ENCODE measurements at regions not wholly inside any gene's neighbourhood (a gene's known extent, or its start where the extent isn't known, plus 50 kb on each side); places are given as distances from the start of the nearest gene placed in this dataset.
"Not testable (repeated sequence)": the region's sequence is repeated elsewhere in the genome, so short reads cannot be mapped to it uniquely, and the experiment has no call there.

GRCh38 chr1:37189111-37189510 is 154.8 kb upstream of the GRIK3 start:
- FAIRE-seq, result no peak
- TF ChIP-seq TAF1 (IDR thresholded peaks at IDR 0.05; ENCODE audit: borderline replicate concordance, low read depth, low read length) (no peak), POLR2A (IDR thresholded peaks at IDR 0.05; ENCODE audit: low read depth, low read length) (no peak), POLR2AphosphoS5 (IDR thresholded peaks at IDR 0.05; ENCODE audit: low read depth, low read length) (no peak)
- no peak for DNase-seq (ENCODE audit: insufficient read length)

- no peak for TF ChIP-seq POLR2A (IDR thresholded peaks at IDR 0.05; ENCODE audit: low read depth, low read length)
- TF ChIP-seq POLR2AphosphoS5 (IDR thresholded peaks at IDR 0.05; ENCODE audit: low read depth, low read length), result no peak
- TF ChIP-seq TAF1 (IDR thresholded peaks at IDR 0.05; ENCODE audit: borderline replicate concordance, low read depth, low read length), result no peak
- DNase-seq (ENCODE audit: insufficient read length), result no peak
- no peak for FAIRE-seq
These were observed 163.1 kb upstream of the GRIK3 start for GRCh38 chr1:37197411-37197810.

GRCh38 chr1:37214305-37214704 is 180.0 kb upstream of the GRIK3 start:
- DNase-seq (ENCODE audit: insufficient read length); FAIRE-seq: not testable (repeated sequence)

DNA sequence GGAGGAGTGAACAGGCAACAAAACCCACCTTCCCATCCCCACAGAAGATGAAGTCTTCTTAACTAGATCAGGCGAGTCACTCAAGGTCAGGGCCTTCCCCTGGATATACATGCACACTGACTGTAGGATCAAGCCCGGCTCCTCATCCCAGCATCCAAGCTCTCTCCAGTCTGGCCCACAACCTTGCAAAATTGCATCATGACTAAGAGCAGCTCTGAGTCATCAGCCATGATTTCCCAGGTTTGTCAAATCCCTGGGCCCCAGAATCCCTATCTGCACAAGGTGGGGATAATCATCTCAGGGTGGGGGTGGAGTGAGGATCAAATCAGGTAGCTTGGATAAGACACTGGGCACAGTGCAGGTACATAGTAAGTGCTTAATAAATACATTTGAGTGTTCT is 199.3 kb upstream of the GRIK3 start:
- TF ChIP-seq POLR2AphosphoS5 (IDR thresholded peaks at IDR 0.05; ENCODE audit: low read depth, low read length) (no peak), POLR2A (IDR thresholded peaks at IDR 0.05; ENCODE audit: low read depth, low read length) (no peak), TAF1 (IDR thresholded peaks at IDR 0.05; ENCODE audit: borderline replicate concordance, low read depth, low read length) (no peak)
- FAIRE-seq, result no peak
- DNase-seq (ENCODE audit: insufficient read length), result no peak

- FAIRE-seq (no peak), DNase-seq (ENCODE audit: insufficient read length) (no peak)
- TF ChIP-seq POLR2AphosphoS5 (IDR thresholded peaks at IDR 0.05; ENCODE audit: low read depth, low read length), result no peak
- TF ChIP-seq TAF1 (IDR thresholded peaks at IDR 0.05; ENCODE audit: borderline replicate concordance, low read depth, low read length), result no peak
- no peak for TF ChIP-seq POLR2A (IDR thresholded peaks at IDR 0.05; ENCODE audit: low read depth, low read length)
These were observed 200.7 kb upstream of the GRIK3 start for GRCh38 chr1:37234941-37235418.

DNA sequence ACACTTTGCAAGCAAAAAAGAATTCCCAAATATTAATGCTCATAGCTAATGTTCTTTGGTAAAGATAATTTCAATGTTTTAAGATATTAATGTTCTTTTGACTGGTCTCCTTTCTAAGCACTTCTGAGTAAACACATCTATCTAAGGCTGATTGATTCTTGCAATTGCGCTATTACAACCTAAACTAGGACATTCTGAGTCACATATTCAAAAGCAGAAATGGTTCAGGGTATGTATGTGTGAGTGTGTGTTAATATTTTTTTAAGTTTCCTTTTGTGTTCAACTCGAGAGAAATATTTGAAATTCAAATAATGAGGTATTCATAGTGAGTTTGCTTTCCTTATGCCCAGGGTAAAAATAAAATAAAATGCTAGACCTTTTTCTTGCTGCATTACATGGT is 203.6 kb upstream of the GRIK3 start:
- DNase-seq (ENCODE audit: insufficient read length) (no peak), FAIRE-seq (no peak)
- TF ChIP-seq TAF1 (IDR thresholded peaks at IDR 0.05; ENCODE audit: borderline replicate concordance, low read depth, low read length) (no peak), POLR2A (IDR thresholded peaks at IDR 0.05; ENCODE audit: low read depth, low read length) (no peak), POLR2AphosphoS5 (IDR thresholded peaks at IDR 0.05; ENCODE audit: low read depth, low read length) (no peak)

- FAIRE-seq (no peak), DNase-seq (ENCODE audit: insufficient read length) (no peak)
- no peak for TF ChIP-seq TAF1 (IDR thresholded peaks at IDR 0.05; ENCODE audit: borderline replicate concordance, low read depth, low read length)
These were observed 204.3 kb upstream of the GRIK3 start for GRCh38 chr1:37238364-37239224.

DNA sequence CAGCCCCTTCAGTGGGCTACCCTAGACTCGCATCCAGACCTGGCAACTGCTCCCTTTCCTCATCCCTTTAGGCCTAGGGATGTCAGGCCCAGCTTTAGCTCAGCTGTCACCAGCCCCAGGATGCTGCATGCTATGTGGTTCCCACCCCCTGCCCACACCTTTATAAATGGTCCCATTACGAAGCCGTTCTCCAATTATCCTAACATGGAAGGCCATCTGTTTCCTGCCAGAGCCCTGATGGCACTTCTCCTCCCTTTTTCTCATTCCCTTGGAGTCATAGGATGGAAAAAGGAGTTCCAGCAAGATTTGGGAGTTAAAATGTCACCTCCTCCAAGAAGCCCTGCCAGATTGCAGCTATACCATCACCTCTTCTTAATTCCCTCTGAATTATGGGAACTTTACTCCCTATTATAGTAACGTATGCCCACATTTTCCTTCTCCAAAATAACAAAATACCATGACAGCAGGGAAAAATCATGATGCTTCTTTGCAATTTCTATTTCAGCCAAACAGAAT is 205.0 kb upstream of the GRIK3 start:
- FAIRE-seq (no peak), DNase-seq (ENCODE audit: insufficient read length) (no peak)
- TF ChIP-seq POLR2AphosphoS5 (IDR thresholded peaks at IDR 0.05; ENCODE audit: low read depth, low read length), result no peak
- no peak for TF ChIP-seq TAF1 (IDR thresholded peaks at IDR 0.05; ENCODE audit: borderline replicate concordance, low read depth, low read length)
- TF ChIP-seq POLR2A (IDR thresholded peaks at IDR 0.05; ENCODE audit: low read depth, low read length), result no peak

DNA sequence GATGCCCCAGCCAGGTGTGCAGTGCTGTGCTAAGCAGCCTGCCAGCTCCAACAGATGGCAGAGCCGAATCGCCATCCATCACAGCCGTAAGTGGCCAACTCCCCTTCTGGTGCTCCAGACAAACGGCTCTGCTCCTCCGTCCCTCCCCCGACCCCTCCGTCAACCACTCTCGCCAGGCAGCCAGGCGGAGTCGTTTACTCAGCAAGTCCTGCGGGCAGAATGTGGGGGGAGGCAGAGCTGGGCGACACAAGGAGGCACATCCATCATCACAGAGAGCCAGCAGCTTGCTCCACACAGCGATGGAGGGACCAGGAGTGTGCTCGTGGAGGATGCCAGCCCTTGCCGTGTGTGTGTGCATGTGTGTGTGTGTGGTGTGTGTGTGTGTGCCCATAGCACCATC is 206.6 kb upstream of the GRIK3 start:
- no peak for TF ChIP-seq TAF1 (IDR thresholded peaks at IDR 0.05; ENCODE audit: borderline replicate concordance, low read depth, low read length)
- no peak for TF ChIP-seq POLR2A (IDR thresholded peaks at IDR 0.05; ENCODE audit: low read depth, low read length)
- TF ChIP-seq POLR2AphosphoS5 (IDR thresholded peaks at IDR 0.05; ENCODE audit: low read depth, low read length), result no peak
- FAIRE-seq (no peak), DNase-seq (ENCODE audit: insufficient read length) (no peak)

DNA sequence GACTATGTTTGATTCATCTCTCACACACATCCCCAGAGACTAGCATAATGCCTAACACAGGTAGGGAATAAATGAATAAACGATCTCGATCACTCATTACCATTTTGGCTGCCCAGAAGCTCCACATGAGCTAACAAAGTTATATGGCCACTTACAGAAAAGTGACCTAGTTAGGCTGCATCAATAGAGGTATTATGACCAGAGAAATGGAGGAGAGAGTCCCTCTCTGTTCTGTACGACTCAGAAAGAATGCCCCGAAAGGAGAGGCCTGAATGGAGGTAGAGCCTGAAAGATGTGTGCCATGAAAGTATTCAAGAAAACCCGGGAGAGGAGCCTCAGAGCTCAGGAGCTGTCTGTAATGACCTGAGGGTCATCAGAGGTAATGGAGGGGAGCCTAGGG is 208.2 kb upstream of the GRIK3 start:
- no peak for TF ChIP-seq TAF1 (IDR thresholded peaks at IDR 0.05; ENCODE audit: borderline replicate concordance, low read depth, low read length)
- no peak for TF ChIP-seq POLR2A (IDR thresholded peaks at IDR 0.05; ENCODE audit: low read depth, low read length)
- no peak for TF ChIP-seq POLR2AphosphoS5 (IDR thresholded peaks at IDR 0.05; ENCODE audit: low read depth, low read length)
- no peak for DNase-seq (ENCODE audit: insufficient read length)
- no peak for FAIRE-seq

GRCh38 chr1:37243368-37244082 is 209.2 kb upstream of the GRIK3 start:
- FAIRE-seq (no peak), DNase-seq (ENCODE audit: insufficient read length) (no peak)
- no peak for TF ChIP-seq TAF1 (IDR thresholded peaks at IDR 0.05; ENCODE audit: borderline replicate concordance, low read depth, low read length)
- no peak for TF ChIP-seq POLR2AphosphoS5 (IDR thresholded peaks at IDR 0.05; ENCODE audit: low read depth, low read length)
- TF ChIP-seq POLR2A (IDR thresholded peaks at IDR 0.05; ENCODE audit: low read depth, low read length), result no peak

DNA sequence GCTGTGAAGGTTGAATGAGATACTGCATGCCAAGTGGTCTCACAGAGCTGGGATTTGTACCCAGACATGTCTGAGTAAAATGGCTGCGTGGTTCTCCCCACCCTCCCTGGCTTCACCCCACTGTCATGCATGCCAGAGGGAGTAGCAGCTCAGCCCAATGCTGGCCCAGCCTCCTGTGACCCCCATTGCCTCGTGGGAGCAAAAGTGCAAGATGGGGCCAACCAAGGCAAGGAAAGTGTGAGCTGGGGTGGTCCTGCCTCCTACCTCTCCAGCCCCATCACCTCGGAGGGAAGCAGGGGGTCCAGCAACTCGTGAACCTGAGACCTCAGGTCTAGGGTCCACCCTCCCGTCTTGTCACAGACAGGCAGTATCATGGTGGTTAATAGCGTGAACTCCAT is 209.8 kb upstream of the GRIK3 start:
- TF ChIP-seq POLR2A (IDR thresholded peaks at IDR 0.05; ENCODE audit: low read depth, low read length) (no peak), TAF1 (IDR thresholded peaks at IDR 0.05; ENCODE audit: borderline replicate concordance, low read depth, low read length) (no peak), POLR2AphosphoS5 (IDR thresholded peaks at IDR 0.05; ENCODE audit: low read depth, low read length) (no peak)
- FAIRE-seq, result no peak

More for the DNA sequence above, 209.8 kb upstream of the GRIK3 start:
- no peak for DNase-seq (ENCODE audit: insufficient read length)
